Memory B cell (primary cell): ENCODE measurements at regions not wholly inside any gene's neighbourhood (a gene's known extent, or its start where the extent isn't known, plus 50 kb on each side); places are given as distances from the start of the nearest gene placed in this dataset.
"Not testable (repeated sequence)": the region's sequence is repeated elsewhere in the genome, so short reads cannot be mapped to it uniquely, and the experiment has no call there.

Experiments
- ATAC-seq: fragments of 150-1000 bp; cut with Tn5 transposase; 2 replicates; pipeline ENCODE4 v1.10.0; 2021; ENCODE audit warnings: low read depth, mild to moderate bottlenecking, moderate library complexity
- DNase-seq, 2 donors: peaks; one replicate each; pipeline ENCODE4 v3.0.0; 2022; ENCODE audit warnings: low spot score in 2 of 2
- H3K27ac Mint-ChIP-seq: one replicate; pipeline ENCODE4 v1.8.0; 2022; ENCODE audit warnings: mild to moderate bottlenecking, moderate library complexity, mixed read lengths
- H3K27me3 Mint-ChIP-seq: one replicate; pipeline ENCODE4 v1.8.0; 2022; ENCODE audit warnings: mixed read lengths
- H3K36me3 Mint-ChIP-seq: one replicate; pipeline ENCODE4 v1.8.0; 2022; ENCODE audit warnings: mild to moderate bottlenecking, mixed read lengths
- H3K4me1 Mint-ChIP-seq: one replicate; pipeline ENCODE4 v1.8.0; 2022; ENCODE audit warnings: mixed read lengths
- H3K4me3 Mint-ChIP-seq: one replicate; pipeline ENCODE4 v1.8.0; 2022; ENCODE audit warnings: mild to moderate bottlenecking, moderate library complexity, mixed read lengths
- H3K9me3 Mint-ChIP-seq: one replicate; pipeline ENCODE4 v1.8.0; 2022; ENCODE audit warnings: mixed read lengths

GRCh38 chr4:153106736-153107135 lies 97.5 kb upstream of the TRIM2 start:
- not testable (repeated sequence) for DNase-seq, H3K27ac Mint-ChIP-seq, H3K27me3 Mint-ChIP-seq, H3K36me3 Mint-ChIP-seq, ATAC-seq, H3K9me3 Mint-ChIP-seq, H3K4me3 Mint-ChIP-seq
- peaks cover 20% of the 10 kb centered on the region for H3K4me1 Mint-ChIP-seq

- Mint-ChIP-seq H3K4me3 (no peak overlapping the region), H3K36me3 (peaks cover 10% of the 10 kb centered on the region), H3K27me3 (peaks cover 6% of the 10 kb centered on the region), H3K4me1 (peaks cover 20% of the 10 kb centered on the region), H3K27ac (no peak overlapping the region), H3K9me3 (peaks cover 3% of the 10 kb centered on the region)
- DNase-seq (no peak), ATAC-seq (no peak)
Measured at GRCh38 chr4:153107246-153107645, 97.0 kb upstream of the TRIM2 start.

GRCh38 chr4:153109296-153109849 lies 94.9 kb upstream of the TRIM2 start:
- DNase-seq (no peak), ATAC-seq (no peak)
- peaks cover 2% of the 10 kb centered on the region for H3K9me3 Mint-ChIP-seq
- no peak overlapping the region for H3K4me3 Mint-ChIP-seq
- H3K27me3 Mint-ChIP-seq = peaks cover 5% of the 10 kb centered on the region
- H3K36me3 Mint-ChIP-seq = peaks cover 10% of the 10 kb centered on the region
- H3K27ac Mint-ChIP-seq = peak overlapping the region; percentile 33
- peaks cover 18% of the 10 kb centered on the region for H3K4me1 Mint-ChIP-seq

DNA sequence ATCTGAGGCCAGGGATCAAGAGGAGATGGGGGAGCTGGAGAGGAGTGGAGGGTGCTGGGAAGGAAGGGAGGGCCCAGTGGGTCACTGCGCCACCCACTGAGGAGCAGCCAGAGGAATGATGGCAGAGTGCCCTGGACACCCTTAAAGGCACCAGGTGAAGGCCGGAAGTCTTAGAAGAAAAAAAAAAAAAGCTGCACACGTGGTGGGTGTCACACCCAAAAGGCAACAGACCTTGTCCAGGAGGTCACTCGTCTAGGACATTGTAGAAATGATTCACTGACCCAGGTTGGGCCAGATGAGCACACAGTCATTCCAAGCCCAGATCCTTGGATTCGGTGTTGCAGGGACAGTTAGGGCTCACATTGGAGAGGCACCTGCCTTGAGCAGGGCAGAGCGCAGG lies 93.5 kb upstream of the TRIM2 start:
- DNase-seq = no peak
- peaks cover 10% of the 10 kb centered on the region for H3K36me3 Mint-ChIP-seq
- peaks cover 2% of the 10 kb centered on the region for H3K9me3 Mint-ChIP-seq
- no peak for ATAC-seq
- peak overlapping the region; percentile 14 for H3K27ac Mint-ChIP-seq
- peaks cover 5% of the 10 kb centered on the region for H3K27me3 Mint-ChIP-seq
- H3K4me1 Mint-ChIP-seq = peaks cover 18% of the 10 kb centered on the region
- peak overlapping the region; percentile 8 for H3K4me3 Mint-ChIP-seq

DNA sequence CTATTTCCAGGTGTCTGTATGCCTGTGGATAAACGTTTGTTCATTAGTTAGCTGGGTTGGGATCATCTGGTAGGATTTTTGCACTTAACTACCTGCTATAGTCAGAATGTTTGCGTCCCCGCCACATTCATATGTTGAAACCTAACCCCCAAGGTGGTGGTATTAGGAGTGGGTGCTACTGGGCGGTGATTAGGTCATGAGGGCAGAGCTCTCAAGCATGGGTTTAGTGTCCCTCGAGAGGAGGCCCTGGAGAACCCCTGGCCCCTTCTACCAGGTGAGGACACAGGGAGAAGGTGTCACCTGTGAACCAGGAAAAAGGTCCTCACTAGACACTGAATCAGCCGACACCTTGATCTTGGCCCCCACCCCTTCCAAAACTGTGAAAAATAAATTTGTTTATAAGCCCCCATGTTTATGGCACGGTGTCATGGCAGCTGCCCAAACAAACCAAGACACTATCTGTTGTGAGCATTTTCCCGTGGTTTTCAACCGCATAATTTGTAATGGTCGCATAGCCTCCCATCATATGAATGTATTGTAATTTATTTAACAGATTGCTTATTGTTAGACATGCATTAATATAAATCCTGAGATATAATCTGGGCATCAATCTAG lies 92.7 kb upstream of the TRIM2 start:
- Mint-ChIP-seq H3K36me3 (peaks cover 3% of the 10 kb centered on the region), H3K4me3 (no peak overlapping the region), H3K27ac (no peak overlapping the region), H3K4me1 (peaks cover 21% of the 10 kb centered on the region), H3K9me3 (peaks cover 2% of the 10 kb centered on the region), H3K27me3 (peaks cover 2% of the 10 kb centered on the region)
- DNase-seq = no peak
- ATAC-seq = peak; percentile 13

DNA sequence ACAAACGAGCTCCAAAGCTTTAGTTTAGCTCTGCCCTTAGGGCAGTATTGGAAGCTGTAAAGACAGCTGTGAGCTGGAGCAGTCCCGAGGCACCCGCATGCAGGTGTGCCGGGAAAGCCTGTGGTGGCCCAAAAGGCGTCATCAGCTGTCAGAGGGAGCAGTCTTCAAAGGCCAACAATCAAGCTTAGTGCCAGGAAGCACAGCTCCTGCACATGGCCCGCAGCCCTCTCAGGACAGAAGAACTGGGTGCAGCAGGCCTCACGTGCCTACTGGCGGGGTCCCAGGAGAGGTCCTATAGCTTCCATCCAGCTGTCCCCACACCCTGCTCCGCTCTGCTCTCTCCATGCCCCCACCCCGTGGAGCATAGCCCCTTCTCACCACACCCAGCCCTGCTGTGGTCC lies 92.2 kb upstream of the TRIM2 start:
- peaks cover 2% of the 10 kb centered on the region for H3K27me3 Mint-ChIP-seq
- H3K4me1 Mint-ChIP-seq = peaks cover 21% of the 10 kb centered on the region
- no peak overlapping the region for H3K27ac Mint-ChIP-seq
- peaks cover 3% of the 10 kb centered on the region for H3K36me3 Mint-ChIP-seq
- peaks cover 2% of the 10 kb centered on the region for H3K9me3 Mint-ChIP-seq
- no peak overlapping the region for H3K4me3 Mint-ChIP-seq
- no peak for DNase-seq
- ATAC-seq = peak; percentile 62

DNA sequence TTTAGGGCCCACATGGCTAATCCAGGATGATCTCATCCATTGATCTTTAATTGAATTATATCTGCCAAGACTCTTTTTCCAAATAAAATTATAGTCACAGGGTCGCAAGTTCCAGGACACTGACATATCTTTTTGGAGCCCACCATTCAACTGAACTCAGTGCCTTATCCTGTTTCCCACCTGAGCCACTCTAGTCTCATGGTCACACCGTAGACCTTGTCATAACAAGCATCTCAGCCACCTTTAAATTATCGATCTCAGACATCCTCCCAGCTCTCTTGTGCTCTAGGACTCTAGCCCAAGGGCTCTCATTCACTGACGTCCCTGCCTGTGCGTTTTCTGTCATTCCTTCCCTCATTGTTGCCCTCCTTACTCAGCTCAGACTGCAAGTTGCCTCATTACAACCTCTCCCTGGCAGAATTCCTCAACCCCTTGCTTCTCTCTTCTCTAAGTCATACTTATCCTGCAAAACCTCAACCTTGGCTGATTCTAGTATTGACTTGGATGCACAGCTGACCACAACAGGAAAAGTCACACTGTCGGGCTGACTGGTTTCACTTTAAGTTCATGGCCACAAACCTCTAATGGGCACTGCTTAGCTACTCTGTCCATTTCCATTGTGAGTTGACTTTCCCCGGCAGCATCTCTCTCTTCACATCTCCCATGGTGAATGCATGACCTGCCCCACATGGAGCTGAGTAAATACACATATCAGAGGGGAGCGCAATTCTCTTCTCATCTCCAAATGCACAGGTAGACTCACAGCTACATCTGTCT lies 91.0 kb upstream of the TRIM2 start:
- no peak overlapping the region for H3K4me3 Mint-ChIP-seq
- H3K9me3 Mint-ChIP-seq = peaks cover 2% of the 10 kb centered on the region
- H3K4me1 Mint-ChIP-seq = peaks cover 21% of the 10 kb centered on the region
- H3K27me3 Mint-ChIP-seq = no peaks in the 10 kb centered on the region
- H3K27ac Mint-ChIP-seq = no peak overlapping the region
- H3K36me3 Mint-ChIP-seq = peaks cover 1% of the 10 kb centered on the region
- DNase-seq (no peak), ATAC-seq (no peak)

- H3K27ac Mint-ChIP-seq = no peak overlapping the region
- no peak for ATAC-seq
- no peak overlapping the region for H3K4me3 Mint-ChIP-seq
Measured at GRCh38 chr4:153113838-153114105, 90.5 kb upstream of the TRIM2 start.

DNA sequence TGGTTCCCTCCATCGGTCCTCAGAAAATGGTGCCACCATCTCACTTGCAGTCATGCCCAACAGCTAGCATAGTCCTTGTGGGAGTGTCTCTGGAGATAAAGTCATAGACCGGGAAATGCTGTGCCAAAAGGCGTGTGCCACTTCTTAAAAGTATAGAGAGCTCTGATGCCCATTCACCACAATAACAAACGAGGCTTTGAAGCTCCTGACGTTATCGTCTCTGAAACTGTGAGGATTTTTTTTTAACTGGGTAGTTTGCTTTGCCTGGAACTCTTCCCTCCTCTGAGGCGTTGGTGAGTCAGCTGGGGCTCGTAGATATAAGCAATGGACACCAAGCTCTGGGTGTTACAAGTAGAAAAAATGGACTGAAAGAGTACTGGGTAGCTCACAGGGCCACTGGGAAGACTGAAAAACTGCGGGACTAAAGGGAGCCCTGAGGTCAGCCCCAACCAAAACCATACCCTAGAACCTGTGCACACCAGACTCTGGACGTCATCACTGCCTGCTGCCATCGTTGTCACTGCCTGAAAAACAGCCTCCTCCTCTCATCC lies 89.4 kb upstream of the TRIM2 start:
- H3K36me3 Mint-ChIP-seq = no peaks in the 10 kb centered on the region
- DNase-seq = no peak
- ATAC-seq = no peak
- H3K4me3 Mint-ChIP-seq = no peak overlapping the region
- no peak overlapping the region for H3K27ac Mint-ChIP-seq
- H3K27me3 Mint-ChIP-seq = no peaks in the 10 kb centered on the region
- peaks cover 11% of the 10 kb centered on the region for H3K4me1 Mint-ChIP-seq
- no peaks in the 10 kb centered on the region for H3K9me3 Mint-ChIP-seq

More at GRCh38 chr4:153113838-153114105, 90.5 kb upstream of the TRIM2 start:
- Mint-ChIP-seq H3K9me3 (peaks cover 2% of the 10 kb centered on the region), H3K36me3 (peaks cover 1% of the 10 kb centered on the region), H3K27me3 (no peaks in the 10 kb centered on the region), H3K4me1 (peaks cover 21% of the 10 kb centered on the region)
- no peak for DNase-seq

GRCh38 chr4:153115322-153116290 lies 88.6 kb upstream of the TRIM2 start:
- peak overlapping the region; percentile 31 for H3K4me3 Mint-ChIP-seq
- H3K4me1 Mint-ChIP-seq = peaks cover 8% of the 10 kb centered on the region
- H3K9me3 Mint-ChIP-seq = no peaks in the 10 kb centered on the region
- H3K36me3 Mint-ChIP-seq = no peaks in the 10 kb centered on the region
- H3K27me3 Mint-ChIP-seq = no peaks in the 10 kb centered on the region
- ATAC-seq (peak; percentile 81), DNase-seq (peak; percentile 38 to 52)
- H3K27ac Mint-ChIP-seq = peak overlapping the region; percentile 82

GRCh38 chr4:153116291-153116680 lies 88.0 kb upstream of the TRIM2 start:
- H3K4me1 Mint-ChIP-seq = peaks cover 4% of the 10 kb centered on the region
- DNase-seq (no peak), ATAC-seq (peak; percentile 26)
- no peaks in the 10 kb centered on the region for H3K27me3 Mint-ChIP-seq
- no peaks in the 10 kb centered on the region for H3K9me3 Mint-ChIP-seq
- H3K4me3 Mint-ChIP-seq = peak overlapping the region; percentile 31
- peak overlapping the region; percentile 82 for H3K27ac Mint-ChIP-seq
- no peaks in the 10 kb centered on the region for H3K36me3 Mint-ChIP-seq

GRCh38 chr4:153116801-153117200 lies 87.4 kb upstream of the TRIM2 start:
- Mint-ChIP-seq H3K27ac (peak overlapping the region; percentile 9), H3K4me3 (no peak overlapping the region), H3K27me3 (no peaks in the 10 kb centered on the region), H3K36me3 (no peaks in the 10 kb centered on the region), H3K9me3 (no peaks in the 10 kb centered on the region), H3K4me1 (peaks cover 4% of the 10 kb centered on the region)
- ATAC-seq (no peak), DNase-seq (no peak)

DNA sequence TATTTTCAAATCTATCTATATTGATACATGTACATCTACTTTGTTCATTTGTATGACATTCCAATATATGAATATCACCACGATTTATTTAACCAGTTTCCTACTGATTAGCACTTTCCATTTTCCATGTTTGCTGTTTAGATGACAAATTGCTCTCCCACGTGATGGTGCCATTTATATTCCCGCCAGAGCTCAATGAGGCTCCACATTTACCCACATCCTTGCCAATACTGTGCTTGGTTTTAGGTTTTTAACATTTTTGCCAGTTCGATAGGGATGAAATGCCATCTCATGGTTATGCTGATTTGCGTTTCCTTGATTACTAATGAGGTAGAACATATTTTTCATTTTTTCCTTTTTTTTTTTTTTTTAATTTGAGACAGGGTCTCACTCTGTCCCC lies 86.7 kb upstream of the TRIM2 start:
- ATAC-seq = no peak
- Mint-ChIP-seq H3K36me3 (no peaks in the 10 kb centered on the region), H3K27ac (peak overlapping the region; percentile 9), H3K4me1 (peaks cover 4% of the 10 kb centered on the region), H3K9me3 (no peaks in the 10 kb centered on the region), H3K4me3 (no peak overlapping the region), H3K27me3 (no peaks in the 10 kb centered on the region)
- DNase-seq = no peak

DNA sequence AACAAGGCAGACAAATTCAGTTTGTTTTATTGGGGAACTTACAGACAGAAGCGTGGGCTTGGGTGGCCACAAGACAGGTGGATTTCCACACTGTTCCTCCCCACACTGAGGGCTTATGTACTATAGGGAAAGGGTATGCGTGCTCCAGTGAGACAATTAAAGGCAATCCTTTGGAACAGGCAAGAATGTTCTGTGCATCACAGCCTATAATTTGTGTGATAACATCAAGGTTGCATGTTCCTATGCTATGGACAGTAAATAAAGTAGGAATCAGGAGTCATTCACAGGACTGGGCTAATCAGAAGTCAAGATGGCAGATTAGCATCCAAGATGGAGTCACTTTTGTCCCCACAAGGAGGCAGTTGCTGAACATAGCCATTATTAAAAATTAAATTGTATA lies 84.6 kb upstream of the TRIM2 start:
- Mint-ChIP-seq H3K27me3 (no peaks in the 10 kb centered on the region), H3K9me3 (no peaks in the 10 kb centered on the region), H3K36me3 (no peaks in the 10 kb centered on the region), H3K4me1 (peaks cover 4% of the 10 kb centered on the region), H3K4me3 (no peak overlapping the region), H3K27ac (no peak overlapping the region)
- DNase-seq (no peak), ATAC-seq (no peak)
